Common myeloid progenitor, CD34-positive (primary cell): ENCODE measurements at regions not wholly inside any gene's neighbourhood (a gene's known extent, or its start where the extent isn't known, plus 50 kb on each side); places are given as distances from the start of the nearest gene placed in this dataset.

Experiments
- CTCF ChIA-PET: fragments of 350-600 bp; sonication (Branson Sonifier 250); formaldehyde crosslinking; loops from one replicate; lab custom pipeline; 2021; ENCODE audit warnings: antibody characterized with exemption; lab: Charles Lee
- POLR2A ChIA-PET: fragments of 350-600 bp; sonication (Branson Sonifier 250); formaldehyde crosslinking; loops from one replicate; lab custom pipeline; 2021; ENCODE audit warnings: antibody characterized with exemption; lab: Charles Lee
- DNase-seq, 3 donors: peaks; one replicate each; pipeline versions ENCODE4 v3.0.0 to v3.0.0-alpha.2; 2013
- H3K27ac ChIP-seq, 2 experiments: 1 replicate in 1 of 2; 2 replicates in 1 of 2; pipeline ENCODE4 v1.7.0; 2013; ENCODE audit warnings: inconsistent platforms in 2 of 2, low read length in 2 of 2, mild to moderate bottlenecking in 2 of 2, low read depth in 1 of 2, moderate library complexity in 1 of 2; ENCODE audit not compliant: severe bottlenecking in 2 of 2, insufficient read depth in 1 of 2, poor library complexity in 1 of 2
- H3K27me3 ChIP-seq, 5 experiments: replicated peaks in 2 of 5; 1 replicate in 3 of 5; 2 replicates in 2 of 5; pipeline versions ENCODE4 v1.6.1 to v1.7.0; 2013; ENCODE audit warnings: low read length in 4 of 5, mild to moderate bottlenecking in 2 of 5, moderate library complexity in 2 of 5, inconsistent platforms in 1 of 5; ENCODE audit not compliant: insufficient read depth in 5 of 5, control insufficient read depth in 4 of 5
- H3K36me3 ChIP-seq, 4 experiments: 1 replicate in 2 of 4; 2 replicates in 2 of 4; pipeline versions ENCODE4 v1.6.1 to v1.7.0; 2013; ENCODE audit warnings: low read length in 3 of 4, control low read depth in 1 of 4, mild to moderate bottlenecking in 1 of 4; ENCODE audit not compliant: control insufficient read depth in 4 of 4, insufficient read depth in 4 of 4
- H3K4me1 ChIP-seq, 4 experiments: 1 replicate in 3 of 4; 2 replicates in 1 of 4; pipeline versions ENCODE4 v1.6.1 to v1.7.1; 2013; ENCODE audit warnings: low read length in 3 of 4, mild to moderate bottlenecking in 3 of 4, control low read depth in 1 of 4, inconsistent platforms in 1 of 4, moderate library complexity in 1 of 4; ENCODE audit not compliant: control insufficient read depth in 4 of 4, insufficient read depth in 4 of 4; ENCODE audit errors: control extremely low read depth in 1 of 4
- H3K4me3 ChIP-seq, 7 experiments: 1 replicate in 4 of 7; 2 replicates in 3 of 7; pipeline versions ENCODE4 v1.5.1 to v1.7.0; 2013; ENCODE audit warnings: mild to moderate bottlenecking in 7 of 7, low read length in 6 of 7, moderate library complexity in 6 of 7, inconsistent platforms in 2 of 7, low read depth in 2 of 7, control low read depth in 1 of 7; ENCODE audit not compliant: insufficient read depth in 4 of 7, control insufficient read depth in 1 of 7; ENCODE audit errors: extremely low read depth in 1 of 7
- H3K9me3 ChIP-seq, 5 experiments: 1 replicate in 4 of 5; 2 replicates in 1 of 5; pipeline versions ENCODE4 v1.6.1 to v1.7.1; 2013; ENCODE audit warnings: low read length in 4 of 5, mild to moderate bottlenecking in 2 of 5, inconsistent platforms in 1 of 5, low read depth in 1 of 5, moderate library complexity in 1 of 5; ENCODE audit not compliant: control insufficient read depth in 4 of 5, insufficient read depth in 2 of 5; ENCODE audit errors: control extremely low read depth in 1 of 5
- WGBS: methylation state at CpG from one replicate; pipeline ENCODE4 v1.1.5; 2013; ENCODE audit not compliant: insufficient coverage; 5-methylcytosine and 5-hydroxymethylcytosine counted together

DNA sequence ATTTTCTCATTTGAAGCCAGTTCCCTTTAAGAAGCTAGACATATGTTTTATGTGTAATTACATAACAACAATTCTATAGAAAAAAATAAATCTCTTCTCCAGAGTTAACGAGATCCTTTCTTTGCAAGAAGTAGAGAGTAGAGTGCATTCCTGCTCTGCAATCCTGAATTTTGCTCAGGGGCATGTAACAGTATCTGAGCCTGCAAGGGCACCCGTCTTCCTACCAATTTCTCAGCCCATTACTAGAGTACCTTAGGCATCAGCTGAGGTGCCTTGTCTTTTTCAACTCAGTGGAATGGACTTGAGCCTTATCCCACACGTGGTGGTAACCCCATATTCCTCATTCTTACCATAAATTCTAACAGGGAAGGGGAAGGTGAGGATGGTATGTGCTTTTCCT is 205.9 kb downstream of the IKZF2 start:
- H3K36me3 ChIP-seq, result no peaks in the 10 kb centered on the region
- POLR2A ChIA-PET, result no interaction called here
- no peak overlapping the region for H3K4me3 ChIP-seq
- no peak for DNase-seq
- H3K9me3 ChIP-seq, result no peaks in the 10 kb centered on the region
- 100% methylated on average over 2 of the region's 3 CpGs for WGBS
- H3K27me3 ChIP-seq, result no peaks in the 10 kb centered on the region
- CTCF ChIA-PET, result interaction anchor here (0.7 to 1.1 kb wide), 2 partner anchors 19 to 50 kb away, joined by 3 to 4 read pairs; no protein-coding TSS in a partner anchor
- H3K27ac ChIP-seq, result no peak overlapping the region
- peaks cover 0 to 2% (median 0%) of the 10 kb centered on the region in 4 experiments for H3K4me1 ChIP-seq

DNA sequence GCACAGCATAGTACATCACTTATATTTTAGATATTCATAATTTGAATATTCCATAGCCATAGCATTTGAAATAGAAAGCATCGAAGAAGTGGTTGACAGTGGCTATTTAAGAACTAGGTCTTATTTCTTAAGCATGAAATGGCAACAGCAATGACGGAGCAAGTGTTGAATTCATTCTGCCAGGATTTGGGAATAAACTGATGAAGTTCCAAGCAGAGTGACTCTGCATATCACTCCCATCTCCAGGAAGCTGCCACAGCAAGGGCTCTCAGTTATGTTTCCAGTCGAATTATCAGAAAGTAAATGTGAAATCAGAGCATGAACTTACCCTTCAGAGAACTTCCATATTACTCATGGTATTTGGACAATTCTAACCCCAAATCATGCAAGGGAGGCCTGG is 208.1 kb downstream of the IKZF2 start:
- CTCF ChIA-PET, result no interaction called here
- no peaks in the 10 kb centered on the region for H3K9me3 ChIP-seq
- H3K4me1 ChIP-seq, result peaks cover 0 to 2% (median 0%) of the 10 kb centered on the region in 4 experiments

DNA sequence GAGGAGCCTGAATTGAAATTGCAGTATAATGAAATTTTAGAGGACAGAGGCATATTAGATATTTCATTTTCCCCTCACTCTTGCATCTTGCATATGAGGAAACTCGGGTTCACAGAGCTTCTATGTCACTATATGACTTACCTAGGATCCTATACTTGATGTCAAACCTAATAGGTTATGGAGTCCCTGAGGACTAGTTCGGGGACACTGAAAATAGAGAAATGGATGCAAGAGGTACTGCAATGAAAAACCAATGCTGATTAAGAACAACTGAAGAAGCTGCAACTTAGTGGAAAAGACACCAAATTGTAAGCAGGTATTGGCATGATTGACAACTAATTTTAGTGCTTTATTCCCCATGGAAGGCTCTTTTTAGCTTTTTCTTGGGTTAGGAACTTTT is 210.1 kb downstream of the IKZF2 start:
- Histone ChIP-seq H3K36me3 (no peaks in the 10 kb centered on the region), H3K9me3 (no peaks in the 10 kb centered on the region), H3K27me3 (no peaks in the 10 kb centered on the region), H3K27ac (no peak overlapping the region), H3K4me1 (no peaks in the 10 kb centered on the region), H3K4me3 (no peak overlapping the region)
- POLR2A ChIA-PET, result no interaction called here
- no peak for DNase-seq
- WGBS, result 100% methylated on average over 1 of the region's 2 CpGs
- CTCF ChIA-PET, result interaction anchor here (0.7 to 1.1 kb wide), 2 partner anchors 12 to 13 kb away, joined by 3 read pairs; no protein-coding TSS in a partner anchor

More for the DNA sequence above, 208.1 kb downstream of the IKZF2 start:
- no peaks in the 10 kb centered on the region for H3K27me3 ChIP-seq
- H3K36me3 ChIP-seq, result no peaks in the 10 kb centered on the region
- no peak overlapping the region for H3K4me3 ChIP-seq
- DNase-seq, result no peak
- POLR2A ChIA-PET, result no interaction called here
- WGBS, result 100% methylated on average over 2 of the region's 3 CpGs
- H3K27ac ChIP-seq, result no peak overlapping the region

DNA sequence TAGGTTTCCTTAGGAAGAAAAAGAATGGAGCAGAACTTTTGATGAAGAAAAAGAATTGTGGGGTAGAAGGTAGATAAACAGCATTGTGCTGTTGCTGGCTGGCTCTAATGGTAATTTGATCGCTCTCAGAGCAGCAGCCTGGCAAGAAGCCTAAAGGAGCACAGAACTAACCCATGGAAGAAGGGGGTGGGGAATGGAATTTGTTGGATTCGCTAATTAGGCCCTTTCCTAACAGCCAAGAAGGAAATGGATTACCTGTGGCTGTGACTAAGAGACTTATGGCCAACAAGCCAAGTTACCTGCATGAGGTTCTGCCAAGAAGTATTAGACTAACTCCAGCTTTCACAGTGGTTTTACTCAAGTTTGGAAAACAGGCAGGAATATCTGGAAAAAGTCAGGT is 210.6 kb downstream of the IKZF2 start:
- no peak overlapping the region for H3K27ac ChIP-seq
- no peaks in the 10 kb centered on the region for H3K9me3 ChIP-seq
- ChIA-PET POLR2A (no interaction called here), CTCF (interaction anchor here (1.1 kb wide), 1 partner anchor 11 kb away, joined by 3 read pairs; no protein-coding TSS in a partner anchor)
- H3K36me3 ChIP-seq, result no peaks in the 10 kb centered on the region
- WGBS, result 90% methylated on average over 2 of the region's 2 CpGs
- no peak for DNase-seq
- H3K27me3 ChIP-seq, result no peaks in the 10 kb centered on the region
- H3K4me1 ChIP-seq, result no peaks in the 10 kb centered on the region
- H3K4me3 ChIP-seq, result no peak overlapping the region

DNA sequence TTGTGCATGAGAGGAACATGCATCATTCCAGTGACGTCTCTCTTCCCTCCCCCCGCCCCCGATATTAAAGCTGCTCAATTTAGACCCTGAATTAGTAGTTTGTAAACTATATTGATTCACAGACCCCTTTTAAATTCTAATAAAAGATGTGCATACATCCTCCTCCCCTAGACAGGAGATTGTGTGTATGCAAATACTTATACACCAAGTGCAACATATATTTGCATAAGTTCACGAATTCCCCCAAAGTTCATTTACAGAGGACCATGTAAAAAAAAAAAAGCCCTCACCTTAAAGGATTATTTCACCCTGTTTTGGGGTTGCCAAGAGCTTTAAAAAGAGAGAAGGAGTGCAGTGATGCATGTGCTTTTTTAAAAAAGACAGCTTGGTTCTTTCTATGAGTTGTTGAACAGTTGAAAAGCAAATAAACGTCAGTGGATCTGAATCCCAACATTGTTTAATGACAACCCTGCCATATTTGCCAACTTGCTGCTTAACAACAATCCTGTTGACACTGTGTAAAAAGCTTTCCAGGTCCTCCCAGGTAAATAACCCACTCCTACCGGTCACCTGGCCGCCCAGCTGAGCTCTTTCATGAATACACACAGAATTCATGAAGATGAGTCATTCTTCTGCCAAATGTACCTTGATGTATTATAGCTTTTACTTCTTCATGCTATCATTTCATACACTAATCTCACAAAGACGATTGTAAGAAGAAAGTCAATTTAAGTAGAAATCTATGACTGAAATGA is 211.5 kb downstream of the IKZF2 start:
- POLR2A ChIA-PET, result no interaction called here
- Histone ChIP-seq H3K27me3 (no peaks in the 10 kb centered on the region), H3K27ac (no peak overlapping the region), H3K9me3 (no peaks in the 10 kb centered on the region), H3K4me1 (no peaks in the 10 kb centered on the region), H3K36me3 (no peaks in the 10 kb centered on the region), H3K4me3 (no peak overlapping the region)
- no peak for DNase-seq
- CTCF ChIA-PET, result interaction anchor here (0.8 to 1.0 kb wide), 2 partner anchors 11 to 146 kb away, joined by 3 to 4 read pairs; no protein-coding TSS in a partner anchor
- WGBS, result 100% methylated on average over 1 of the region's 8 CpGs

DNA sequence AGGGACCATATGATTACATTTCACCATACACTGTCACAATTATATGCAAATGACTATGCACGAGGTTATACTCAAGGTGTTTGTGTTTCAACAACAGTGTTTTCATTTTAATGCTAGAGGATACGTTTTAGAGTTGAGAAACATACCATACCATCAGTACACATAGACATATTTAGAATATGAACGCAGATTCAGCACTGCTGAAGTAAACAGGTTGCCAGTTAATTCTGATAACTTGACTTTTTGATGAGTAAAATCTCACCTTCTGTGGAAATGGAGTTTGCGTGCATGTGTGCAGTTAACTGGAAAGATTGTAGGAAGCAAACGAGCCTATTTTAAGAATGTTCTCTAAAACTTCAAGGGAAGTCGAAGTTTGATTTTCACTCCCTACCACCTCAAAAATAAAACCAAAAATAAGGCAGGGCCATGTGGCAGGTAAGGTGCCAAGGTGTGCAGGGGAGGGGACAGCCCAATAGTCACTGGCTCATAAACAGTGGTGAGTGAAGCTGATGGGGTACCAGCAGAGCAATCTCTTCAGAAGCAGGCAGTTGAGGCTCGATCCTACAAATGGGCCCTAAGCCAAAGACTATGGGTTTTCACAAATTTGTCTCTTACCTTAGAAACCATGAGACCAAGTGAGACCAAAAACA is 213.1 kb downstream of the IKZF2 start:
- H3K27ac ChIP-seq, result no peak overlapping the region
- POLR2A ChIA-PET, result no interaction called here
- no peaks in the 10 kb centered on the region for H3K36me3 ChIP-seq
- no peak for DNase-seq
- H3K4me1 ChIP-seq, result no peaks in the 10 kb centered on the region
- CTCF ChIA-PET, result interaction anchor here (0.5 to 0.6 kb wide), 2 partner anchors 229 to 359 kb away, joined by 3 read pairs; no protein-coding TSS in a partner anchor
- H3K27me3 ChIP-seq, result no peaks in the 10 kb centered on the region
- no peak overlapping the region for H3K4me3 ChIP-seq
- no peaks in the 10 kb centered on the region for H3K9me3 ChIP-seq
- 100% methylated on average over 1 of the region's 7 CpGs for WGBS

DNA sequence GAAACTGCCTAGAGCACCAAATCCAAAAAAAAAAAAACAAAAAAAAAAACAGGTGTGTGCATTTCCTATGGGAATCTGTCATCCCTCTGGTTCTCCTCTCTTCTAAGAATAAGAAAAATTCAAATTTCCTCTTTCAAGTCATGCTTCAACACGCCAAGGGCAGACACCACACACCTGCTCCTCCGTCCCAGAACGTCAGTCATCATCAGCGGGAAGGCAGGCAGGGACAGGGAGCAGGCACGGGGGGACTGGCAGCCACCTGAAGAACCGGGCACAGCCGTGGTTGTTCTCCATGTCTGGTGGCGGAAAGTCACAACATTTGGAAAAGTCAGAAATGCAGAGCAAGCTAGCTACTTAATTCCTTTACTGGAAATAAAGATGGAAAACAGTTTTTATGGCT is 214.8 kb downstream of the IKZF2 start:
- CTCF ChIA-PET, result interaction anchor here (0.7 kb wide), 1 partner anchor 45 kb away, joined by 4 read pairs; no protein-coding TSS in a partner anchor
- no peak overlapping the region for H3K27ac ChIP-seq
- no peak for DNase-seq
- no peaks in the 10 kb centered on the region for H3K9me3 ChIP-seq
- H3K36me3 ChIP-seq, result no peaks in the 10 kb centered on the region
- no peaks in the 10 kb centered on the region for H3K27me3 ChIP-seq
- WGBS, result 96% methylated on average over 8 of the region's 8 CpGs
- POLR2A ChIA-PET, result no interaction called here
- H3K4me1 ChIP-seq, result no peaks in the 10 kb centered on the region
- no peak overlapping the region for H3K4me3 ChIP-seq
